PFSK-1 (cell line): ENCODE measurements at regions not wholly inside any gene's neighbourhood (a gene's known extent, or its start where the extent isn't known, plus 50 kb on each side); places are given as distances from the start of the nearest gene placed in this dataset.

Experiments
- POLR2AphosphoS5 ChIP-seq: IDR thresholded peaks from 2 replicates; pipeline ENCODE4 v1.6.1; 2012; ENCODE audit warnings: low read depth, mild to moderate bottlenecking, control low read depth, low read length, moderate library complexity
- REST ChIP-seq, 2 experiments: IDR thresholded peaks; 2 replicates each; pipeline versions ENCODE4 v1.6.1 to v1.8.0; 2011 to 2012; ENCODE audit warnings: low read depth in 2 of 2, low read length in 2 of 2, control low read depth in 1 of 2, inconsistent platforms in 1 of 2, mild to moderate bottlenecking in 1 of 2, moderate library complexity in 1 of 2; ENCODE audit not compliant: insufficient read depth in 1 of 2
- SIN3A ChIP-seq: IDR thresholded peaks from 2 replicates; pipeline ENCODE4 v1.6.1; 2012; ENCODE audit warnings: mild to moderate bottlenecking, low read length, moderate library complexity, borderline replicate concordance; ENCODE audit not compliant: insufficient read depth
- TAF1 ChIP-seq: IDR thresholded peaks from 2 replicates; pipeline ENCODE4 v1.6.1; 2012; ENCODE audit warnings: low read length, control low read depth, borderline replicate concordance; ENCODE audit not compliant: insufficient read depth

GRCh38 chr4:96354036-96354712, 514.3 kb downstream of the PDHA2 start:
- TF ChIP-seq REST (IDR thresholded peaks at IDR 0.05; ENCODE audit: insufficient read depth in 1 of 2, low read depth in 2 of 2, low read length in 2 of 2), result no peak
- no peak for TF ChIP-seq SIN3A
- TF ChIP-seq TAF1, result no peak
- TF ChIP-seq POLR2AphosphoS5, result no peak
